OCI-LY3 (cell line): ENCODE measurements at regions not wholly inside any gene's neighbourhood (a gene's known extent, or its start where the extent isn't known, plus 50 kb on each side); places are given as distances from the start of the nearest gene placed in this dataset.

Experiments used
- H2AFZ ChIP-seq: fragments of 200-600, 300-600 bp; shearing (Covaris generic); 2 replicates; pipeline ENCODE4 v1.6.0; 2014; ENCODE audit warnings: antibody characterized with exemption, low read depth, low read length
- H3K27ac ChIP-seq: fragments of 200-600, 300-600 bp; sonication (generic); 2 replicates; pipeline ENCODE4 v1.5.1; 2014; ENCODE audit warnings: mild to moderate bottlenecking, low read length, moderate library complexity, mixed read lengths
- H3K27me3 ChIP-seq: fragments of 200-600, 300-600 bp; sonication (generic); 2 replicates; pipeline ENCODE4 v1.6.1; 2014; ENCODE audit warnings: low read depth, low read length, mixed read lengths
- H3K36me3 ChIP-seq: fragments of 200-600, 300-600 bp; sonication (generic); replicated peaks from 2 replicates; pipeline ENCODE3; 2014; ENCODE audit warnings: low read depth, low read length, mixed read lengths
- H3K4me1 ChIP-seq: fragments of 300-600, 200-600 bp; sonication (generic); 2 replicates; pipeline ENCODE4 v1.6.1; 2014; ENCODE audit warnings: low read length, mixed read lengths
- H3K4me2 ChIP-seq: fragments of 200-600, 300-600 bp; sonication (generic); 2 replicates; pipeline ENCODE4 v1.6.1; 2014; ENCODE audit warnings: low read length, mixed read lengths
- H3K4me3 ChIP-seq: fragments of 300-600, 200-600 bp; sonication (generic); 2 replicates; pipeline ENCODE4 v1.5.1; 2014; ENCODE audit warnings: antibody characterized with exemption, mild to moderate bottlenecking, low read length, moderate library complexity
- H3K79me2 ChIP-seq: fragments of 300-600, 200-600 bp; shearing (Covaris generic); 2 replicates; pipeline ENCODE4 v1.6.1; 2014; ENCODE audit warnings: mild to moderate bottlenecking, low read length, mixed read lengths
- H3K9ac ChIP-seq: fragments of 300-600, 200-600 bp; shearing (Covaris generic); 2 replicates; pipeline ENCODE4 v1.6.0; 2014; ENCODE audit warnings: mild to moderate bottlenecking, low read length, moderate library complexity
- H3K9me3 ChIP-seq: fragments of 200-600, 300-600 bp; shearing (Covaris generic); 2 replicates; pipeline ENCODE4 v1.6.1; 2014; ENCODE audit warnings: low read length, mixed read lengths; ENCODE audit not compliant: insufficient read depth
- H4K20me1 ChIP-seq: fragments of 200-600, 300-600 bp; sonication (generic); 2 replicates; pipeline ENCODE4 v1.6.1; 2016; ENCODE audit warnings: low read length, mixed read lengths; ENCODE audit not compliant: insufficient read depth
- CTCF ChIP-seq: fragments of 200-600, 300-600 bp; sonication (generic); IDR thresholded peaks from 2 replicates; pipeline ENCODE4 v1.5.1; 2014; ENCODE audit warnings: antibody characterized with exemption, low read length, low read depth
- EZH2phosphoT487 ChIP-seq: fragments of 200-600 bp; shearing (Covaris generic); IDR thresholded peaks from 2 replicates; pipeline ENCODE4 v1.6.1; 2018; ENCODE audit warnings: antibody characterized with exemption, mixed run types, low read depth

GRCh38 chr2:19826874-19827273 lies 74.9 kb downstream of the TTC32 start:
- Histone ChIP-seq H3K36me3 (no peaks in the 10 kb centered on the region), H2AFZ (no peak overlapping the region), H3K79me2 (no peaks in the 10 kb centered on the region), H3K4me2 (no peak overlapping the region), H3K4me1 (peaks cover 8% of the 10 kb centered on the region), H3K9me3 (no peaks in the 10 kb centered on the region), H3K27me3 (peaks cover 12% of the 10 kb centered on the region), H3K4me3 (no peak overlapping the region), H3K27ac (no peak overlapping the region), H3K9ac (no peak overlapping the region), H4K20me1 (no peaks in the 10 kb centered on the region)
- TF ChIP-seq EZH2phosphoT487 (no peak), CTCF (no peak)

- Histone ChIP-seq H3K4me3 (no peak overlapping the region), H3K4me2 (no peak overlapping the region)
- no peak for TF ChIP-seq CTCF
- TF ChIP-seq EZH2phosphoT487 = no peak
These were observed 78.3 kb downstream of the TTC32 start for GRCh38 chr2:19823507-19823906.

DNA sequence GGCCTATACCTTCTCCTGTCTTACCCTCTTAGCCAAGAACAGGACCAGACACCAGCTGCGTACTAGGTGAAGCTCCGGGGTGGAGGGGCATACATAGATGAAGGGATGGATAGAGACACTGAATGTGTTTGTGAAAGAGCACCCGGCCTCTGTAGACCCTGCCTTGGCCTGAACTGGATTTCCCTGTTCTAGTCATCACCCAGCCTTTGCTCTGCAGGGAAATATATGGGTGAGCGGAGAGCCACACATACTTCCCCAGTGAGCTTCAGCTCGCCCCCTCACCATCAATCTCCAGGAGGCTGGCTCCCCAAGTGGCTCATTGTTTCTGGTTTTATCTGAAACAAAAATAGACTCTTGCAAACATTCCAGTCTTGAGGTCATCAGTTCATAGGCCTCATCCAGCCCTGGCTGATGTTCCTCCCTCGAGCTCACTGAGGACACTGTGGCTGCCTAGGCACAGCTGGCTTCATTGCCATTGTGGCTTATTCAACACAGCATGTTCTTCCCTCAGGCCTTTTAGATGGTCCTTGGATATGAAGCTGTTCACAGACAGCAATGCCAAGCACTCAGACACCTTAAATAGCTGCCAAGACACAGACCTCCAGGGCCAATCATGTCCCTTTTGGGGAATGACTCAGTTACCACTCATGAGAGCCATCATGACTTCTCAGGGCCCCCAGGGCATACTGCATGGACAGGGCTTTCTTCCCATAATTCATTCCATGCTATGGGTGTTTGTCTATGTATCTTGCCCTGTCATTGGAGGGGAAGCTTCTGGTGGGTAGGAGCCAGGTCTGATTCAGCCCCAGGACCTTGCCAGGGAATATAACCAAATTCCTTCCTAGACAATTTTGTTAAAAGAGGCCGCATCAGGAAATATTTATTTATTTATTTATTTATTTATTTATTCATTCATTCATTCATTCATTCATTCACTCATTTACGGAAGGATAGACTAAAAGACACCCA lies 82.4 kb downstream of the TTC32 start:
- H3K36me3 ChIP-seq = no peaks in the 10 kb centered on the region
- H4K20me1 ChIP-seq = no peaks in the 10 kb centered on the region
- no peak overlapping the region for H3K4me3 ChIP-seq
- peaks cover 4% of the 10 kb centered on the region for H3K27me3 ChIP-seq
- TF ChIP-seq EZH2phosphoT487 (no peak), CTCF (no peak)
- no peaks in the 10 kb centered on the region for H3K4me1 ChIP-seq
- H3K4me2 ChIP-seq = no peak overlapping the region
- H3K9ac ChIP-seq = no peak overlapping the region
- no peak overlapping the region for H3K27ac ChIP-seq
- H3K9me3 ChIP-seq = no peaks in the 10 kb centered on the region
- no peak overlapping the region for H2AFZ ChIP-seq
- no peaks in the 10 kb centered on the region for H3K79me2 ChIP-seq

More at GRCh38 chr2:19823507-19823906, 78.3 kb downstream of the TTC32 start:
- Histone ChIP-seq H3K27me3 (peaks cover 8% of the 10 kb centered on the region), H3K4me1 (no peaks in the 10 kb centered on the region), H3K9ac (no peak overlapping the region), H4K20me1 (no peaks in the 10 kb centered on the region), H3K9me3 (no peaks in the 10 kb centered on the region), H3K36me3 (no peaks in the 10 kb centered on the region), H3K27ac (no peak overlapping the region), H3K79me2 (no peaks in the 10 kb centered on the region), H2AFZ (no peak overlapping the region)

- Histone ChIP-seq H2AFZ (no peak overlapping the region), H3K9me3 (no peaks in the 10 kb centered on the region), H3K4me1 (no peaks in the 10 kb centered on the region), H3K79me2 (no peaks in the 10 kb centered on the region), H4K20me1 (no peaks in the 10 kb centered on the region), H3K9ac (no peak overlapping the region), H3K27me3 (peaks cover 4% of the 10 kb centered on the region; the same call in 1 of the 2 replicates), H3K36me3 (no peaks in the 10 kb centered on the region), H3K4me3 (no peak overlapping the region), H3K4me2 (no peak overlapping the region), H3K27ac (no peak overlapping the region)
- TF ChIP-seq EZH2phosphoT487 (no peak), CTCF (no peak)
These were observed 83.2 kb downstream of the TTC32 start for GRCh38 chr2:19818543-19818942.
